NCI-H446 (cell line): ENCODE measurements at regions not wholly inside any gene's neighbourhood (a gene's known extent, or its start where the extent isn't known, plus 50 kb on each side); places are given as distances from the start of the nearest gene placed in this dataset.
"Not testable (repeated sequence)": the region's sequence is repeated elsewhere in the genome, so short reads cannot be mapped to it uniquely, and the experiment has no call there.

ENCODE experiments used
- DNase-seq, 2 experiments: peaks; one replicate each; lab custom pipeline; 2025; lab: John Stamatoyannopoulos, UW

DNA sequence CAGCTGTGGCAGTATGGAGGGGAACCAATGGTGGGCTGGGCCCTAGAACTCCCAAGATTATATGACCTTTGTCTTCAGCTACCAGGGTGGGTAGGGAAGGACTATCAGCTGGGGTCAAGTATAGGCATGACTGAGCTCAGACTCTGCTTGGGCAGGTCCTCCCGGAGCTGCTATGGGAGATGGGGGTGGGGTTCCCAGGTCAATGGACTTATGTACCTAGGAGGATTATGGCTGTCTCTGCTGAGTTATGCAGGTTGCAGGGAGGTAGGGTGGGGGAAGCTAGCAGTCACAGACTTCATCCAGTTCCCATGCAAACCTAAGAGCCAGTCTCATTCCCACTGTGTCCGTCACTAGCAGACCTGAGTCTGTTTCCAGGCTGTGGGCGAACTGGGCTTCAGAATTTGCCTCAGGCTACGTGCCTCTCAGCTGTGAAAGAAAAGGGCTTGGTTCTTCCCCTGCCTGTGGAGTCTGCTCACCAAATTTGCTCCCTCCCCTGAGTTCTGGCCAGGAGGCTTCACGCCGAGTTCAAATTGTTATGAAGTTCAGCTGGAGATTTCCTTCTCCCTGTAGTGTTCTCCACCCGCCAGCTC lies 985.8 kb upstream of the NRXN1 start:
- no peak for DNase-seq

DNA sequence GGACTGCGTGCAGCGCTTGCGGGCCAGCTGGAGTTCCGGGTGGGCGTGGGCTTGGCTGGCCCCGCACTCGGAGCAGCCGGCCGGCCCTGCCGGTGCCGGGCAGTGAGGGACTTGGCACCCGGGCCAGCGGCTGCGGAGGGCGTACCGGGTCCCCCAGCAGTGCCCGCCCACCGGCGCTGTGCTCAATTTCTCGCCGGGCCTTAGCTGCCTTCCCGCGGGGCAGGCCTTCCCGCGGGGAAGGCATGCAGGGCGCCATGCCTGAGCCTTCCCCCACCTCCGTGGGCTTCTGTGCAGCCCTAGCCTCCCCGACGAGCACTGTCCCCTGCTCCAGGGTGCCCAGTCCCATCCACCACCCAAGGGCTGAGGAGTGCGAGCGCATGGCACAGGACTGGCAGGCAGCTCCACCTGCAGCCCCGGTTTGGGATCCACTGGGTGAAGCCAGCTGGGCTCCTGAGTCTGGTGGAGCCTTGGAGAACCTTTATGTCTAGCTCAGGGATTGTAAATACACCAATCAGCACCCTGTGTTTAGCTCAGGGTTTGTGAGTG lies 975.0 kb upstream of the NRXN1 start:
- not testable (repeated sequence) for DNase-seq

DNA sequence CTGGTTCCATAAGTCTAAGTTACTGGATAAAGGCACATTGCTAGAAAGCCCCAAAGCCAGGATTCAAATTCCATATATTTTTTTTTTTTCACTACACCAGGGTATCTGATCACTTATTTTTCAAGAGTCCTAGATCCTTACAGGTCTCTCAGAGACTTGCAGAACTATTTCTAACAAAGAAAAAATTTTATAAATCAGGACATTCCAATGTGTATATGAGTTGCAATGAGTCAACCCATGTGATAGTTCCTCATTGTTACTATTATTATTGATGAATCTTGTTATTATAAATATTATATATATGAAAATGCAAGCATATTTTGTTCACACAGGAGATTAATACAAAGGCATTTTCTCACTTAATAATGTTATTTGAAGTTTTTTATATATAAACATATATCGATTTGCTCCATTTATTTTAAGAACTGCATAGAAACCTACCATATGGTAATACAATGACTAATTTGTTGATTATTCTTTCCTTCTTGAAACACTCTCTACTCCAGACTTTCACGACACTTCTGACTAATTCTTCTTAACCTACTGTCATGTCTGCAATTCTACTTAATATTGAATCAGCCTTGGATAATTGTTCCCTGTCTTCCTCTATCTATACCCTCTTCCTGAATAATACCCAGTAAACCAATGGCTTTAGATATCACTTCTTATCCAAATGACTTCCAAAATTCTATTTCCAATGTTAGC lies 968.4 kb upstream of the NRXN1 start:
- DNase-seq = no peak

DNA sequence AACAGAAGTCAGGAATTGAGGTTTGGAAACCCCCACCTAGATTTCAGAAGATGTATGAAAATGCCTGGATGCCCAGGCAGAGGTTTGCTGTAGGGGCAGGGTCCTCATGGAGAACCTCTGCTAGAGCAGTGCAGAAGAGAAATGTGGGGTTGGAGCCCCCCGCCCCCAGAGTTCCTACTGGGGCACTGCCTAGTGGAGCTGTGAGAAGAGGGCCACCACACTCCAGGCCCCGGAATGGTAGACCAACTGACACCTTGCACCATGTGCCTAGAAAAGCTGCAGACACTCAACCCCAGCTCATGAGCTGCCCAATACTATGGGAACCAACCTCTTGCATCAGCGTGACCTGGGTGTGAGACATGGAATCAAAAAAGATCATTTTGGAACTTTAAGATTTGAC lies 967.0 kb upstream of the NRXN1 start:
- DNase-seq = no peak

DNA sequence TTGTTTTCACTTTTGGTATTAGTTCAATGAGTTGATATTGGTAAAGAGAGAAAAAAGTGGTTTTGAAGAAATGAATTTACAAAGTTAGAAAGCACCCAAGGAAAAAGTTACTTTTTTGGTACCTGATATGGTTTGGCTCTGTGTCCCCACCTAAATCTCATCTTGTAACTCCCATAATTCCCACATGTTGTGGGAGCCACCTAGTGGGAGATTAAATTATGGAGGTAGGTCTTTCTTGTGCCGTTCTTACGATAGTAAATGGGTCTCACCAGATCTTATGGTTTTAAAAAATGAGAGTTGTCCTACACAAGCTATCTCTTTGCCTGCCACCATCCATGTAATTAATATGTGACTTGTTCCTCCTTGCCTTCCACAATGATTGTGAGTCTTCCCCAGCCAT lies 965.6 kb upstream of the NRXN1 start:
- DNase-seq = peak in 1 of 2 experiments; percentile 34

DNA sequence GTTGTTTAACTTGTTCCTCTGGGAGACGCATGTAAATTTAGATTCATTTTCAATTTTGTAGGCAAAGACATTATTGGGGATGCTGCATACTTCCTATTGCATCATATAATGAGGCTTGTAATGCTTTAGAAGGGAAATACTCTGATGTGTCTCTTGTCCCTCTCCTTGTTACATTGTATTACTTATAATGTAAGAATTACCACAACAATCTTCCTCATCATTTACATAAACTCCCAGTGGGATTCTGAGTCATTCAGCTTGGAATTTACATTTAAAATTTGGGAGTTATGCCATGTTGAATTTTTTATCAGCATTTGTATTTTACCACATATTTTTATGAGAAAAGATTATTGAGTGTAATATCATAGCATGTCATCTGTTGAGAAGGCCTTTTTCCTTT lies 963.4 kb upstream of the NRXN1 start:
- no peak for DNase-seq

DNA sequence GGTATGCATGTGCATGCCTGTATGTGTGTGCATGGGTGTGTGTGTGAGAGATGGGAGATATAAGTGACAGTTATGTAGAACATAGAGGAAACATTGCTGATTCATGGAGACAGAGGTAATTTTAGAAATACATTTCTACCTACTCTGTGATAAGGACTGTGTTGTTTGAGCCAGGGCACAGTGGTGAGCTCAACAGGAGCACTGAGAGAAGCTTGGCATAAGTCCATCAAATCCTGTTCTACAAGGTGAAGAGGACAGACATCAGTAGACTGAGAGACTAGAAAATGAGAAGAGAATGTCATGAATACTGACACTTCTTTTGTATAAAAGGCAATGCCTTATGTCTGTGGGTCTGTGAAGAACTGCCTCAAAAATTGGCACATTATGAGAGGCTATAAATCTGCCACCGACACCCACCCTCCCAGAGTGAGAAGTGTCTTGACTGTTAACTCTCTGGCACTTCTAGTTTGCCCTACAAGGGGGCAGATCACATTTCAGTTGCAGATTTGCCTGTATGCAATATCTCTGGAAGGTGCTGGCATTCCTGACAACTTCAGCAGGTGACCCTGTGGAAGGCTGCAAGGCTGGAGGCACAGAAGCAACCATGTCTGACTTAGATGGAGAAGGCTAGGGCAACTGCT lies 962.3 kb upstream of the NRXN1 start:
- DNase-seq = peak in 1 of 2 experiments; percentile 68

DNA sequence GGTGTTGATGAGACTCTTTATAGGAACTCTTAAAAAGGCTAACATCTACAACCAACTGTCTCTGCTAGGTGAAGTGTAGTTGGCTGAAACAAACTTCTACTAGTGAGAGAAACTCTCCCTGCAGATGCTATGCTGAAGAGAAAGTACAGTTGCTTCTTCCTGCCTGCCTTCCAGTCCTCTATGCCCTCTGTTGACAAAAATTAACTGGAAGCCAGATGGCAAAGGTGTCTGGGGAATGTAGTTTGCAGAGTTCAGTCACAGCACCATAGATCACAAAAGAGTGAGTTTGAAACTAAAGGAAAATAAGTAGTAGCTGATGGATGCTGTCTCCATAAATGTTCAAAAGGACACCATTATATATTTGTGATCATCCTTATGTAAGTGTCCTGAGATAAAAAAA lies 958.8 kb upstream of the NRXN1 start:
- DNase-seq = peak in 1 of 2 experiments; percentile 28

DNA sequence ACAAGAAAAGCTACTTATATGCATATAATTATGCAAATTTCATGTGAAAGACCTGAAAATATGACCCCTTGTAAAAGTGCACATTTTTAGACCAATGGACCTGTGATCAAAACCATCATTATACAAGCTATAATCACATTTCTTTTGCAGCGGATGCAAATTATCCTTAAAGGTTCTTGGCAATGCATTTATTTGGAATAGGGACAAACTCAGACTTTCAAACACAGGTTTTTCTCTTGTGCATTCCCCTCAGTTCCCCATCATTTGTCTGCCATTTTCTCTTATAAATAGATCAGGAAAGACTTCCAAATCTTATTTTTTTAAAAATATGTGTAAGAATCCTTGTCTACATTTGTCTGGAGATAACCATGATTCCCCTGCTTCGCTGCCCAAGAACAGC lies 954.2 kb upstream of the NRXN1 start:
- DNase-seq = no peak

DNA sequence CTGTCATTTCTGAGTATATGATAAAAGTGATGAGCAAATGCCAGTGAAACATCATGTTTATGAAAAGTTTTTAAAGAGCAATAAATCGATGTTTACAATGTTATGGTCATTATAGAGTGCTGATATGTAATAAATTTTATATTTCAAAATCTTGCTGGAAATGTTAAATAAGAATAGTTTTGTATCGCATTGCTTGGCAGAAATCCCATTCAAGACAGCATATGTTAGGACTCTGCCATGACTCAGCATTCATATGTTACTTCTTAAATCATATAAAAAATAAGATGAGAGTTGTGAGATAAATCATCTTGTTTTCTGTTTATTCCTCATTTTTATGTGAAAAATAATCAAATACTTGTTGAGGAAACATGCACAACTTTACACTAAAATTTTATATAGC lies 949.9 kb upstream of the NRXN1 start:
- peak in 1 of 2 experiments; percentile 34 for DNase-seq

DNA sequence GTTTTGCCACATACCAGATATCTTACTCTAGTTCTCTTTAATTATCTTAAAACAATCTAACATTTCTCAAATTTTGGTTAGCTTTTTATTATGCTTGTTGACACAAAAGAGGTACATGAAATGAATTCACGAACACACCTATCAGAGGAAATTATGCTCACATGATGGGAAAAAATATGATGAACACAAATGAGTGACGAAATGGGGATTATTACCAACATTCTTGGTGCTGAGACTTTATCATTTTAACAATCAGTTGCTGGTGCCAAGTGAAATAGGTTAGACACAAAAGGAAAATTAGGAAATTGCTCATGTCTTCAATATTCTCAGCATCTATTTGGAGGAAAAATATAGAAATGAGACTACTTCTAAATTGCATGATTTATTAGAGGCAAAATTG lies 944.7 kb upstream of the NRXN1 start:
- DNase-seq = no peak

DNA sequence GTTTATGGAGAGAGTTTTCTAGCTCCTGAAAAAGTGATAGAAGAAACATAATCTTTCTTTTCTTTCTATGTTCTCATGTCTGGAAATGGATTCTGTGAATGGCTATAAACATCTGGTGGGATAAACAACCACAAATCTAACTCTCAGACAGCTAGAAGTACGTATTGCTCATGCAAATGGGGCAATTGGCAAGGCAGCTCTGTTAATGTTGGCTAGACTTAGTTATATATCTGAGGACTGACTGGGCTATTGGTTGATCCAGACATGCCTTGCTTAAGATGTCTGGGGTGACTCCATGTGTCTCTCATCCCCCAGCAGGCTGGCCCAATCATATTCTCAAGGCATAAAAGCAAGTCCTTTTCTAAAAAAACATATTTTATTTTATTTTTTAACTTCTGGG lies 939.2 kb upstream of the NRXN1 start:
- no peak for DNase-seq

DNA sequence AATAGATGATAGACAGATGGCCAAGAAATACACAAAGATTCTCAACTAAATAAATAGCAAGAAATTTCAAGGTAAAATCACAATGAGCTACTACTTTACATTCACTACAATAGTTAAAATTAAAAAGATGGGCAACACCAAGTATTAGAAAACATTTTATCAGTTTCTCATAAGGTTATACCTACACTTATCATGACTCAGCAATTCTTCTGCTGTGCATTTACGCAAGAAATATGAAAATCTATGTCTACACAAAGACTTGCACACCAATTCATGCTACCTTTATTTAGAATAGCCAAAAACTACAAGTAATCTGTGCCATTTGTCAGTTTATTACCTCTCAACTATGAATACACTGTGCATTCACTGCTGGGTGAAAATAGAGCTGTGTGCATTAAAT lies 937.4 kb upstream of the NRXN1 start:
- no peak for DNase-seq

DNA sequence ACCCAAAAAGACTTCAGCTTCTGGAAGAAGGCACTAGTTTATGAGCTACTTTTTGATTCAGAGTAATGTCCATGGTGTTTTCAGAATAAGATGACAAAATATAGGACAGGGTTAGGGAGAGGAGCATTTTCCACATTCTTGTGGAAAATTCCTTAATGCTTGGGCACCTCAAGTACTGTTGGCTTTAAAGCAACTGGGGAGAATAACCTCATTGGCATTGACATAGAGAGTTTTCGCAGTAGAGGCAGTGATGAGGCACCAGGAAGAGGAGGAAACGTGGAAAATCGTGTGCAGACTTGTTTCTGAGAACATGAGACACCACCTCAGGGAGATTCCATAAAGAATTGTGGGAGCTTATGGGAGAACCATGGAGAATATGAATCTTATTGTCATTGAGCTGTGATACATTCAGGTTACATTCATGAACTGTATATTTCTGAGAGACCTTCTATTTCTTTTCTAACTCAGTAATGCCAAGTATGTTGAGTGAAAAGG lies 929.0 kb upstream of the NRXN1 start:
- DNase-seq = no peak

DNA sequence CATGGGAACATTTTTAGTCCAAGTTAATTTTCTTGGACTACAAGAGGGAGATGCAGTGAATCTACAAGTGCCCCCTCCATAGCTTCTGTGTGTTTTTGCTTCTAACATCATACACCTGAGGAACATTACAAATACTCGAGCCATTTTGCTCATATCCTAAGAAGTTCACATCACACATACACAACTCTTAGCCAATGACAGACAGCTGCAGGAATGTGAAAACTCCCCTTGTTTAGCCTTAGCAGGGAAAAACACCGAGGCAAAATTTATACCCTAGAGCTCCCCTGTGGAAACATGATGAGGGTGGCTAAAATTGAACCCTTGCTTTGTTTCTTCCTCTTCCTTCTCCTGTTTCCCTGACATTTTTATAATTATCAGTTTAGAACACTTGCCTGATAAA lies 928.3 kb upstream of the NRXN1 start:
- DNase-seq = no peak

DNA sequence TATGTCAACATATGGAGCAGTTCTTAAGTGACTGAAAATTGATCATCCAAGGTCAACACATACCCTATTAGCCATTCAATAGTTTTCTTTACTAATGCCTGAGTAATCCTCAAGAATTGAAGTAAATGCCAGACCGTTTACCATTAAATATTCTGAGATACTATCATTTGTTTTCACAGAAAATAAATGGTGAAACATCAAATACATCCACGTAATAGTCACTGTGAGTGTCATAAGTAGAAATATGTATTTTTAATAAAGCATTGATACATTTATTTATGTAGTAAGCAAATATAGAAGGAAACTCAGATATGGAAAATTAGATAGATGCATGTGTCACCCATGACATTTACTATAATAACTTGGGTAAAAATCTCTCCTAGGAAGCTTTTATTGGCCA lies 927.8 kb upstream of the NRXN1 start:
- DNase-seq = no peak

DNA sequence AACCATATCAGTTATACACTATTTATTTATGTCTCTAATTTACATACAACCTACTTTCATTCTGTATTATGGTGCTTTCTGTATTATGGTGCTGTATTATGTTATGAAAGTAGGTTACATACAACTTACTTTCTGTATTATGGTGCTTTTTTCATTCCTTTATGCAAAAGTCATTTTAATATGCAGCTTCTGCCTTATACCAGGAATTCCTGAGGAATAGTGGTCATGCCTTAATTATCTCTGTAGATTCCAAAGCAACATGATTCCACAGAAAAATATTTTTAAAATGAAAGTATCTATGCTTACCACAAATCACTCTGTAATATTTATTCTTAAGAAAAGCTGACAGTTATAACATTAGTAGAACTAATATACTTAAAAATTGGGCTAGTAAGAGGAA lies 922.0 kb upstream of the NRXN1 start:
- no peak for DNase-seq

DNA sequence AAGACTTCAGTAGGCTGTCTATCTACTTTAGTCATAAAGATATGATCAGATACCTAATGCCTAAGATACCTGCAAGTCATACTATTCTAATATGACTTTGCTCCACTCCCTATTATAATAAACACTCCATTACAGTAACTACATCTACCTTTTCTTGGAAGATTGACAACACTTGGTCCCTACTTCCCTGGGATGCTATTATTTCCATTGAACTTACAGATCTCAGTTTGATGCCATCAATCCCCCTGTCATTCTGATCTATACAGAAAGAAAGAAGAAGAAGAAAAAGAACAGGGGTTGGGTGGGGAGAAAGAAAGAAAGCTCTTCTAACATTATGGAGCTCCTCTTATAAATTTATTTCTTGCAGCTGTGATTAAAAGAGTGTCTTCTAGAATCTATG lies 889.1 kb upstream of the NRXN1 start:
- DNase-seq = no peak

DNA sequence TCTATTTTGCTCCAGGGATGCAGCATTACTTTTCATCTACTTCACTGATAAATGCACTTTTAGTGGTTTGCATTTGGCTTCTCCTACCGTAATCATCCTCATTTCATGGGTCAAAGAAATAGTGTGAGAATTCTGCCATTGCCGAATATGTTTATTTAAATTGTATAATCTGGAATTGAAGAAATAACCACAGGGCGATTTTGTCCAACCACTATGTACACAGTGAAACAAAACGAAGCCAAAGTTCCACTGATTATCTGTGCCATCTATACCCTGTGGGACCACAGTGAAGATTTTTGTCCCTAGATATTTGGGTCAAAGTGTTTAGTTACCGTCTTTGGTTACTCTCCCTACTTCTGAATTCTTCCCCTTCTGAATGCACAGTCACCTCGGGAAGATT lies 888.6 kb upstream of the NRXN1 start:
- DNase-seq = no peak

DNA sequence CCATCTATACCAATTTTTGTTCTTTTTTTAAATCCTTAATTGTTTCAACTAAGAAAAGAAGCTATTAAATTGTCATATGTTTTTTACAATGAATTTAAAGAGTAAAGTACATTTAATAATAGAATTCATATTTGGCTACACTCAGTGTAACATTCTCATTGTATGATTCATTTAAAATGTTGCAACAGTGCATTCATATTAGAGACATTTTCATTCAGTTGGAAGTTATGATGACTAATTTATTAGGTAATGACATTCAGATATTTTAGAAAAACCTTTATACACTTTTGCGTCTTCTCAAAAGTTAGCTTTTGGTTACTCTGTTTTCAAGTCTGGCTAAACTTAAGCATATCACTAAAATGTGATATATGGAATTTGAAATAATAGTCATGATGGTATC lies 887.5 kb upstream of the NRXN1 start:
- no peak for DNase-seq

DNA sequence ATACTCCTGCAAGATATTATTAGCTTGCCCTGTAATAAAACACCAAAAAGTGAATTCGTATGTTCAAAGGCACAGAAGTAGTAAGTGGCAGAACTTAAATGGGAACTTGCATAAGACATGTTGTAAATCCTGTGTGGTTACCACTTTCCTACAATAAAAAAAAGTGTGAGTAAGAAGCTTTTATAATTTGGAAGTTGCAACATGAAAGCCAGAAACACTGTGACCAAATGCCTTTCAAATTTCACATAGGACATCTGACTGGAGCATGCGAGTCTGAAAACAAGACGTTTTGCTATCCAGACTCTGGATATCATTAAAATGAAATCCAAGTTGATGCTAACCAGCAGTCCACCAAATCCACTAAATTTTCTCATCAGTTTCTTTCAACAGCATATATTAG lies 886.2 kb upstream of the NRXN1 start:
- DNase-seq = no peak

DNA sequence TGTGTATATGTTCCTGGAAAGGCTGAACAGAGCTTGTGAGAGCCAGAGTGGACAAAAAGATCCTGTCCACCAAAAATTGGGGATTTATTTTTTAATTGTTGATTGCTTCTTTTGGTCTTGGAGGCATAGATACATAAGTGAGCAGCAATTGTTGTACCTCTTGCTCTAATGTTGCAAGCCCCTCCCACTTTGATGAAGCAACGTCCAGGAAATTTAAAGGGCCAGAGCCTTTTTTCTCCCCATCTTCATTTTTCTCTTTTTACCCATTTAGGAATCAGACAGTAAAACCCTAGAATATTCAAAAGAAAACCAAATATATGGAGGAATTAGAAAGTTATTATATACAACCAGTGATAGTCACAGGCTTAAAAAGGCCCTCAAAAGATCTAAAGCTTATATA lies 871.8 kb upstream of the NRXN1 start:
- DNase-seq = no peak

DNA sequence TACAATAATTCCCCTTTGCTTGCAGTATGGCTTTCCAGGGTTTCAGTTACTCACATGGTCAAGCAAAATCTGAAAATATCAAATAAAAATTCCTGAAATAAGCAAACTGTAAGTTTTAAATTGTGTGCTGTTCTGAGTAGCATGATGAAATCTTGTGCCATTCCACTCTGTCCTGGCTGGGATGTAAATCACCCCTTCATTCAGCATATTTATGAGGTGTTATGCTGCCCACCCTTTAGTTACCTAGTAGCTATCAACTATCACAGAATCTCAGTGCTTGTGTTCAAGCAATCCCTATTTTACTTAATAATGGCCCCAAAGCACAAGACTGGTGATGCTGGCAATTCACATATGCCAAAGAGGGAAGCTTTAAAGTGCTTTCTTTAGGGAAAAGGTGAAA lies 867.7 kb upstream of the NRXN1 start:
- DNase-seq = no peak
